HG02759 (cell line): ENCODE measurements at regions not wholly inside any gene's neighbourhood (a gene's known extent, or its start where the extent isn't known, plus 50 kb on each side); places are given as distances from the start of the nearest gene placed in this dataset.

Experiments
- ATAC-seq: cut with Tn5 transposase; IDR thresholded peaks from one replicate; pipeline ENCODE4 v1.9.1; 2021; ENCODE audit warnings: mild to moderate bottlenecking, moderate library complexity; ENCODE audit not compliant: unreplicated experiment

GRCh38 chr22:48347311-48347710 lies 1480.4 kb downstream of the BRD1 start:
- no peak for ATAC-seq

- ATAC-seq, result no peak
These were observed 1480.8 kb downstream of the BRD1 start for GRCh38 chr22:48346911-48347310.

GRCh38 chr22:48346311-48346710 lies 1481.4 kb downstream of the BRD1 start:
- ATAC-seq, result no peak

- ATAC-seq, result no peak
These were observed 1482.0 kb downstream of the BRD1 start for GRCh38 chr22:48345631-48346030.

GRCh38 chr22:48343461-48343860 lies 1484.2 kb downstream of the BRD1 start:
- no peak for ATAC-seq

- ATAC-seq, result no peak
These were observed 1484.9 kb downstream of the BRD1 start for GRCh38 chr22:48342732-48343131.

GRCh38 chr22:48342016-48342415 lies 1485.7 kb downstream of the BRD1 start:
- ATAC-seq, result no peak

- no peak for ATAC-seq
These were observed 1486.7 kb downstream of the BRD1 start for GRCh38 chr22:48340727-48341709.

- no peak for ATAC-seq
These were observed 1487.5 kb downstream of the BRD1 start for GRCh38 chr22:48340191-48340590.

- ATAC-seq, result no peak
These were observed 1488.6 kb downstream of the BRD1 start for GRCh38 chr22:48338793-48339705.

GRCh38 chr22:48337957-48338792 lies 1489.5 kb downstream of the BRD1 start:
- no peak for ATAC-seq

GRCh38 chr22:48336339-48337060 lies 1491.2 kb downstream of the BRD1 start:
- ATAC-seq, result no peak

- no peak for ATAC-seq
These were observed 1492.1 kb downstream of the BRD1 start for GRCh38 chr22:48335442-48336139.

GRCh38 chr22:48334971-48335370 lies 1492.7 kb downstream of the BRD1 start:
- ATAC-seq, result no peak

- ATAC-seq, result no peak
These were observed 1493.6 kb downstream of the BRD1 start for GRCh38 chr22:48333816-48334735.

- ATAC-seq, result no peak
These were observed 1494.3 kb downstream of the BRD1 start for GRCh38 chr22:48333323-48333763.

GRCh38 chr22:48332438-48333322 lies 1495.0 kb downstream of the BRD1 start:
- no peak for ATAC-seq
